ENCODE measurements at regions not wholly inside any gene's neighbourhood (a gene's known extent, or its start where the extent isn't known, plus 50 kb on each side); places are given as distances from the start of the nearest gene placed in this dataset.

GRCh38 chr12:131441638-131442336, 269.1 kb upstream of the SFSWAP start:
- TF ChIP-seq POLR2A (IDR thresholded peaks at IDR 0.05; ENCODE audit: extremely low read depth, insufficient read length) (no peak), CTCF (IDR thresholded peaks at IDR 0.05; ENCODE audit: low read depth, low read length) (no peak), MYC (IDR thresholded peaks at IDR 0.05; ENCODE audit: low read depth, low read length) (no peak), MAX (IDR thresholded peaks at IDR 0.05; ENCODE audit: low read depth, low read length) (no peak)
- no peak overlapping the region for H3K4me3 ChIP-seq (ENCODE audit: low read depth, low read length)
- DNase-seq (ENCODE audit: low read depth), result no peak

- TF ChIP-seq MAX (IDR thresholded peaks at IDR 0.05; ENCODE audit: low read depth, low read length) (no peak), CTCF (IDR thresholded peaks at IDR 0.05; ENCODE audit: low read depth, low read length) (no peak), MYC (IDR thresholded peaks at IDR 0.05; ENCODE audit: low read depth, low read length) (no peak), POLR2A (IDR thresholded peaks at IDR 0.05; ENCODE audit: extremely low read depth, insufficient read length) (no peak)
- no peak for DNase-seq (ENCODE audit: low read depth)
- H3K4me3 ChIP-seq (ENCODE audit: low read depth, low read length), result no peak overlapping the region
Observed at GRCh38 chr12:131442337-131442918, 268.5 kb upstream of the SFSWAP start.

GRCh38 chr12:131443019-131444000, 267.6 kb upstream of the SFSWAP start:
- no peak for DNase-seq (ENCODE audit: low read depth)
- H3K4me3 ChIP-seq (ENCODE audit: low read depth, low read length), result no peak overlapping the region

GRCh38 chr12:131444220-131445164, 266.4 kb upstream of the SFSWAP start:
- TF ChIP-seq MAX (IDR thresholded peaks at IDR 0.05; ENCODE audit: low read depth, low read length), result no peak
- no peak for TF ChIP-seq MYC (IDR thresholded peaks at IDR 0.05; ENCODE audit: low read depth, low read length)
- no peak for TF ChIP-seq CTCF (IDR thresholded peaks at IDR 0.05; ENCODE audit: low read depth, low read length)
- no peak for TF ChIP-seq POLR2A (IDR thresholded peaks at IDR 0.05; ENCODE audit: extremely low read depth, insufficient read length)
- no peak overlapping the region for H3K4me3 ChIP-seq (ENCODE audit: low read depth, low read length)
- DNase-seq (ENCODE audit: low read depth), result no peak

More at GRCh38 chr12:131443019-131444000, 267.6 kb upstream of the SFSWAP start:
- TF ChIP-seq MAX (IDR thresholded peaks at IDR 0.05; ENCODE audit: low read depth, low read length) (no peak), POLR2A (IDR thresholded peaks at IDR 0.05; ENCODE audit: extremely low read depth, insufficient read length) (no peak), CTCF (IDR thresholded peaks at IDR 0.05; ENCODE audit: low read depth, low read length) (no peak), MYC (IDR thresholded peaks at IDR 0.05; ENCODE audit: low read depth, low read length) (no peak)

Data from NB4 (cell line).